ENCODE measurements at regions not wholly inside any gene's neighbourhood (a gene's known extent, or its start where the extent isn't known, plus 50 kb on each side); places are given as distances from the start of the nearest gene placed in this dataset.

- TF ChIP-seq, protein P1, sequence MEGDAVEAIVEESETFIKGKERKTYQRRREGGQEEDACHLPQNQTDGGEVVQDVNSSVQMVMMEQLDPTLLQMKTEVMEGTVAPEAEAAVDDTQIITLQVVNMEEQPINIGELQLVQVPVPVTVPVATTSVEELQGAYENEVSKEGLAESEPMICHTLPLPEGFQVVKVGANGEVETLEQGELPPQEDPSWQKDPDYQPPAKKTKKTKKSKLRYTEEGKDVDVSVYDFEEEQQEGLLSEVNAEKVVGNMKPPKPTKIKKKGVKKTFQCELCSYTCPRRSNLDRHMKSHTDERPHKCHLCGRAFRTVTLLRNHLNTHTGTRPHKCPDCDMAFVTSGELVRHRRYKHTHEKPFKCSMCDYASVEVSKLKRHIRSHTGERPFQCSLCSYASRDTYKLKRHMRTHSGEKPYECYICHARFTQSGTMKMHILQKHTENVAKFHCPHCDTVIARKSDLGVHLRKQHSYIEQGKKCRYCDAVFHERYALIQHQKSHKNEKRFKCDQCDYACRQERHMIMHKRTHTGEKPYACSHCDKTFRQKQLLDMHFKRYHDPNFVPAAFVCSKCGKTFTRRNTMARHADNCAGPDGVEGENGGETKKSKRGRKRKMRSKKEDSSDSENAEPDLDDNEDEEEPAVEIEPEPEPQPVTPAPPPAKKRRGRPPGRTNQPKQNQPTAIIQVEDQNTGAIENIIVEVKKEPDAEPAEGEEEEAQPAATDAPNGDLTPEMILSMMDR (IDR thresholded peaks at IDR 0.05; ENCODE audit: insufficient read depth, low read length): no peak
- TF ChIP-seq REST (IDR thresholded peaks at IDR 0.05; ENCODE audit: insufficient replicate concordance, low read depth): no peak
- TF ChIP-seq POLR2AphosphoS5 (IDR thresholded peaks at IDR 0.05; ENCODE audit: low read depth): no peak
Observed at GRCh38 chr11:41522899-41523672, 63.6 kb upstream of the LRRC4C start.
